ENCODE measurements at regions not wholly inside any gene's neighbourhood (a gene's known extent, or its start where the extent isn't known, plus 50 kb on each side); places are given as distances from the start of the nearest gene placed in this dataset.

DNA sequence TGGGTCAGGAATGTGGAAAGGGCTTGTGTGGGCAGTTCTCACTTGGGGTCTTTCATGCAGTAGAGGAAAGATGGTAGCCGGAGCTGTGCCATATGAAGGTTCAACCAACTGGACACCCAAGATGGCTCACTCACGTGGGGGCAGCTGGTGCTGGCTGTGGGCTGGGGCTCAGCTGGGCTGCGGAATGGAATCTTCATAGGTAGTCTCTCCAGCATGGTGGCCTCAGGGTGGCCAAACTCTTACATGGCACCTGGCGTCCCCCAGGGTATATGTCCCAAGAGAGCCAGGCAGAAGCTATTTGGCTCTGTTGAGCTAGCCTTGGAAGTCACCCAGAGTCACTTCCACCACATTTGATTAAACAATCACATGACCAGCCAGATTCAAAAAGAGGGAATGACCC is 163.1 kb upstream of the KLHL29 start:
- Histone ChIP-seq H3K36me3 (no peaks in the 10 kb centered on the region), H3K4me1 (no peaks in the 10 kb centered on the region), H3K27me3 (no peaks in the 10 kb centered on the region), H3K4me3 (ENCODE audit: low read depth, low read length) (no peak overlapping the region), H3K9me3 (no peaks in the 10 kb centered on the region)
- no peak for DNase-seq
- TF ChIP-seq, protein P1, sequence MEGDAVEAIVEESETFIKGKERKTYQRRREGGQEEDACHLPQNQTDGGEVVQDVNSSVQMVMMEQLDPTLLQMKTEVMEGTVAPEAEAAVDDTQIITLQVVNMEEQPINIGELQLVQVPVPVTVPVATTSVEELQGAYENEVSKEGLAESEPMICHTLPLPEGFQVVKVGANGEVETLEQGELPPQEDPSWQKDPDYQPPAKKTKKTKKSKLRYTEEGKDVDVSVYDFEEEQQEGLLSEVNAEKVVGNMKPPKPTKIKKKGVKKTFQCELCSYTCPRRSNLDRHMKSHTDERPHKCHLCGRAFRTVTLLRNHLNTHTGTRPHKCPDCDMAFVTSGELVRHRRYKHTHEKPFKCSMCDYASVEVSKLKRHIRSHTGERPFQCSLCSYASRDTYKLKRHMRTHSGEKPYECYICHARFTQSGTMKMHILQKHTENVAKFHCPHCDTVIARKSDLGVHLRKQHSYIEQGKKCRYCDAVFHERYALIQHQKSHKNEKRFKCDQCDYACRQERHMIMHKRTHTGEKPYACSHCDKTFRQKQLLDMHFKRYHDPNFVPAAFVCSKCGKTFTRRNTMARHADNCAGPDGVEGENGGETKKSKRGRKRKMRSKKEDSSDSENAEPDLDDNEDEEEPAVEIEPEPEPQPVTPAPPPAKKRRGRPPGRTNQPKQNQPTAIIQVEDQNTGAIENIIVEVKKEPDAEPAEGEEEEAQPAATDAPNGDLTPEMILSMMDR (IDR thresholded peaks at IDR 0.05; ENCODE audit: low read depth, low read length) = no peak

DNA sequence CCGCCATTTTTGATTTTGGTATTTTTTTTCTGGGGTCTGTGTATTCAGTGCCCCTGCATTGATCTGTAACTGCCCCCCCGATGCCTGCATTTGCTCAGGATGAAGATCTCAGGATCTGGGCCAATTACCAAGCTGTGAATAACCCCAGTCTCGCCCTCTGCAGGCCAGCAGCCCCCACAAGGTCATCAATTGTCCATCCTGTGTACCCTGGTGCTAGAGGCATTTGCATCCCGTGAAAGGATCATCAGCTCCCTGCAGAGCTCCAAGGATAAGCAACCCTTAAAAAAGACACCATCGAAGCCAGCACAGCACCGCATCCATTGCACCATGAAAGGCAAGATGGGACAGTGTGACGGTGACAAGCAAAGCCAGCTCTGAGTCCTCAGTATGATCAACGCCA is 154.1 kb upstream of the KLHL29 start:
- no peaks in the 10 kb centered on the region for H3K36me3 ChIP-seq
- TF ChIP-seq, protein P1 (IDR thresholded peaks at IDR 0.05; ENCODE audit: low read depth, low read length) = no peak
- H3K9me3 ChIP-seq = no peaks in the 10 kb centered on the region
- DNase-seq = no peak
- H3K27me3 ChIP-seq = no peaks in the 10 kb centered on the region
- H3K4me1 ChIP-seq = no peaks in the 10 kb centered on the region
- H3K4me3 ChIP-seq (ENCODE audit: low read depth, low read length) = no peak overlapping the region

DNA sequence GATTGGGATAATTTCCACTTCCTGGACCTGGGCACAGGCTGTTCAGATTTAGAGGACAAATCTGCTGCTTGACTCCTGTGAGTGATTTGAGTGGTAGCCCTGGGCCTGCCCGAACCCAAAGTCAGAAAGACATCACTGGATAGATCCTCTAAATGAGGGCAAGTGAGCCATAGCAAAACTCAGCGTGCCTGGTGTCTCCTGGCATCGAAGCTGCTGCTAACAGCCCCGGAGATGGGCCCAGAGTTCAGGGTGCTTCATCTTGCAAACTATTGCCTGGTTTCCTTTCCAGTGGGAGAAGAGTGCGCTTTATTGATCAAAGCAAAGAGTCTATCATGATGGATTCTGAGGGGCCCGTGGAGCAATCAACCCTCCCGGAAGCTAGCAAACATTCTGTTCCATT is 153.1 kb upstream of the KLHL29 start:
- Histone ChIP-seq H3K9me3 (no peaks in the 10 kb centered on the region), H3K4me1 (no peaks in the 10 kb centered on the region), H3K4me3 (ENCODE audit: low read depth, low read length) (no peak overlapping the region), H3K27me3 (no peaks in the 10 kb centered on the region), H3K36me3 (no peaks in the 10 kb centered on the region)
- TF ChIP-seq, protein P1 (IDR thresholded peaks at IDR 0.05; ENCODE audit: low read depth, low read length) = no peak
- DNase-seq = no peak

DNA sequence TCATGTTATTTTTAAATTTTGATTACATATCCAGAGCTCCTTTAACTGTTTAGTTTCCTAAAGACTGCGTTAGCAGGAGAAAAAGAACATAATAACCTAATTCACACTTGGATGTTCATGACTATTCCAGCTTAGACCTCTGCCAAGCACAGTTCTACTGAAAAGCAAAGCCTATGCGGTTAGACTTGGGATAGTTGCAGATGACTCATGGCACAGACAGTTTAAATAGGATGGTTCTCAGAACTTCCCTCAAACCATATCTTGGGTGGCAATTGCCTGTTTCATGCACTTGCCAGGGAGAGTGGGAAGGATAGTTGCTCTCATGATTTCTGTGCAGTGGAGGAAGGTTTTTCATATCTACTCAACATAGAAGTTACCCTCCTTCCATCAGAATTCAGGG is 149.7 kb upstream of the KLHL29 start:
- Histone ChIP-seq H3K36me3 (no peaks in the 10 kb centered on the region), H3K4me1 (no peaks in the 10 kb centered on the region), H3K4me3 (ENCODE audit: low read depth, low read length) (no peak overlapping the region), H3K27me3 (no peaks in the 10 kb centered on the region), H3K9me3 (no peaks in the 10 kb centered on the region)
- TF ChIP-seq, protein P1 (IDR thresholded peaks at IDR 0.05; ENCODE audit: low read depth, low read length) = no peak
- DNase-seq = no peak

DNA sequence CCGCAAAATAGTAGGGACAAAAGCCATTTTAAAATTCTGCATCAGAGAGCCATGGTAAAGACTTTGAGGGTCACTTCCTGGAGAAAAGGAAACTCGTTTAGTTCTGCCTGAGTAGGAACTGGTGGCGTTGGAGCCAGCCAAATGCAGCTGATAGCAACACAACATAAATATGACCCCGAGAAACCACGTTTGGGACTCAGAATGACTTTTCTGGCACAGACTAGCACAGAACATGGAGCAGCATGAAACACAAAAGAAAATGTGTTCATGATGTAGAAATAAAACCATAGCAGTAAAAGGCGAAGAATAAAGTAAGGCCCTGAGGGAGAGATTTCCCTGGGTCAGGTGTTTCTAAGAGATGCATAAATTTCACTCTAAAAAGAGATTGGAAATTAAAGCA is 149.2 kb upstream of the KLHL29 start:
- no peaks in the 10 kb centered on the region for H3K27me3 ChIP-seq
- no peaks in the 10 kb centered on the region for H3K4me1 ChIP-seq
- H3K36me3 ChIP-seq = no peaks in the 10 kb centered on the region
- H3K9me3 ChIP-seq = no peaks in the 10 kb centered on the region
- TF ChIP-seq, protein P1 (IDR thresholded peaks at IDR 0.05; ENCODE audit: low read depth, low read length) = no peak
- H3K4me3 ChIP-seq (ENCODE audit: low read depth, low read length) = no peak overlapping the region
- DNase-seq = no peak

DNA sequence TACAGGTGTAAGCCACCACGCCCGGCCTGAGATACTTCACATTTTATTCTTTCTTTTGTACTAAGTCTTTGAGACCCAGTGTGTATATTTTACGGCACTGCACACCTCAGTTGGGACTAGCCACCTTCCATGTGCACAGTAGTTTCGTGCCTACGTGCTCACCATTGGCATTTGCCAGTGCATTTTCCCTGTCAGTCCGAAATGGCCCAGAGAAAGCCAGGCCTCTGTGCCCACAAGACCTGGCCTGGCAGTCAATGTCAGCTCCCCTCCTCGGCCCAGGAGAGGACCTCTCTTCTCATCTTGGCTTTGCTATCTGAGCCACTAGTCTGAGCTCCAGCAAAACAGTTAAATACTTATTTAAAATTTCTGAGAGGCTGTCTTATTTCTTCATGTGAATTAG is 147.8 kb upstream of the KLHL29 start:
- TF ChIP-seq, protein P1 (IDR thresholded peaks at IDR 0.05; ENCODE audit: low read depth, low read length) = no peak
- H3K36me3 ChIP-seq = no peaks in the 10 kb centered on the region

More for the DNA sequence above, 147.8 kb upstream of the KLHL29 start:
- no peak overlapping the region for H3K4me3 ChIP-seq (ENCODE audit: low read depth, low read length)
- DNase-seq = no peak
- H3K4me1 ChIP-seq = no peaks in the 10 kb centered on the region
- no peaks in the 10 kb centered on the region for H3K9me3 ChIP-seq
- no peaks in the 10 kb centered on the region for H3K27me3 ChIP-seq

Data from BE2C (cell line).